AG08395 (cell line): ENCODE measurements at regions not wholly inside any gene's neighbourhood (a gene's known extent, or its start where the extent isn't known, plus 50 kb on each side); places are given as distances from the start of the nearest gene placed in this dataset.
"Not testable (repeated sequence)": the region's sequence is repeated elsewhere in the genome, so short reads cannot be mapped to it uniquely, and the experiment has no call there.

Experiments used
- DNase-seq: peaks from one replicate; pipeline ENCODE4 v3.0.0; 2012; ENCODE audit warnings: mixed read lengths, low spot score

- no peak for DNase-seq
Observed at GRCh38 chr1:219433496-219434131, 179.3 kb downstream of the ZC3H11B start.

GRCh38 chr1:219433001-219433400, 179.9 kb downstream of the ZC3H11B start:
- no peak for DNase-seq

- no peak for DNase-seq
Observed at GRCh38 chr1:219432191-219432606, 180.7 kb downstream of the ZC3H11B start.

GRCh38 chr1:219430419-219430818, 182.5 kb downstream of the ZC3H11B start:
- DNase-seq: no peak

GRCh38 chr1:219428651-219429050, 184.3 kb downstream of the ZC3H11B start:
- no peak for DNase-seq

- DNase-seq: peak; percentile 31
Observed at GRCh38 chr1:219427989-219428388, 184.9 kb downstream of the ZC3H11B start.

- no peak for DNase-seq
Observed at GRCh38 chr1:219427403-219427802, 185.5 kb downstream of the ZC3H11B start.

- DNase-seq: peak; percentile 33
Observed at GRCh38 chr1:219422811-219423598, 189.9 kb downstream of the ZC3H11B start.

GRCh38 chr1:219420913-219421312, 192.0 kb downstream of the ZC3H11B start:
- DNase-seq: no peak

GRCh38 chr1:219419860-219420259, 193.0 kb downstream of the ZC3H11B start:
- no peak for DNase-seq

GRCh38 chr1:219419065-219419464, 193.8 kb downstream of the ZC3H11B start:
- no peak for DNase-seq

GRCh38 chr1:219417610-219418009, 195.3 kb downstream of the ZC3H11B start:
- no peak for DNase-seq

- peak; percentile 26 for DNase-seq
Observed at GRCh38 chr1:219416598-219417238, 196.2 kb downstream of the ZC3H11B start.

- no peak for DNase-seq
Observed at GRCh38 chr1:219415915-219416314, 197.0 kb downstream of the ZC3H11B start.

- no peak for DNase-seq
Observed at GRCh38 chr1:219415433-219415832, 197.5 kb downstream of the ZC3H11B start.

- DNase-seq: no peak
Observed at GRCh38 chr1:219414250-219414649, 198.7 kb downstream of the ZC3H11B start.

GRCh38 chr1:219413536-219413935, 199.4 kb downstream of the ZC3H11B start:
- no peak for DNase-seq

GRCh38 chr1:219412772-219413171, 200.1 kb downstream of the ZC3H11B start:
- DNase-seq: peak; percentile 32

- DNase-seq: not testable (repeated sequence)
Observed at GRCh38 chr1:219410721-219411120, 202.2 kb downstream of the ZC3H11B start.

- DNase-seq: no peak
Observed at GRCh38 chr1:219405531-219406331, 207.2 kb downstream of the ZC3H11B start.

- DNase-seq: no peak
Observed at GRCh38 chr1:219404629-219405028, 208.3 kb downstream of the ZC3H11B start.

GRCh38 chr1:219402925-219403324, 210.0 kb downstream of the ZC3H11B start:
- DNase-seq: no peak
